ENCODE measurements at regions not wholly inside any gene's neighbourhood (a gene's known extent, or its start where the extent isn't known, plus 50 kb on each side); places are given as distances from the start of the nearest gene placed in this dataset.

GRCh38 chr9:12604164-12604821 lies 88.9 kb upstream of the TYRP1 start:
- ChIA-PET POLR2A (no interaction called here), CTCF (no interaction called here)
- no peak for DNase-seq
- Mint-ChIP-seq H3K27me3 (no peaks in the 10 kb centered on the region), H3K36me3 (ENCODE audit: low read depth) (no peaks in the 10 kb centered on the region), H3K4me1 (ENCODE audit: low read depth) (no peaks in the 10 kb centered on the region), H3K9me3 (peaks cover 4% of the 10 kb centered on the region), H3K27ac (no peak overlapping the region), H3K4me3 (no peak overlapping the region)
- TF ChIP-seq, protein P1, sequence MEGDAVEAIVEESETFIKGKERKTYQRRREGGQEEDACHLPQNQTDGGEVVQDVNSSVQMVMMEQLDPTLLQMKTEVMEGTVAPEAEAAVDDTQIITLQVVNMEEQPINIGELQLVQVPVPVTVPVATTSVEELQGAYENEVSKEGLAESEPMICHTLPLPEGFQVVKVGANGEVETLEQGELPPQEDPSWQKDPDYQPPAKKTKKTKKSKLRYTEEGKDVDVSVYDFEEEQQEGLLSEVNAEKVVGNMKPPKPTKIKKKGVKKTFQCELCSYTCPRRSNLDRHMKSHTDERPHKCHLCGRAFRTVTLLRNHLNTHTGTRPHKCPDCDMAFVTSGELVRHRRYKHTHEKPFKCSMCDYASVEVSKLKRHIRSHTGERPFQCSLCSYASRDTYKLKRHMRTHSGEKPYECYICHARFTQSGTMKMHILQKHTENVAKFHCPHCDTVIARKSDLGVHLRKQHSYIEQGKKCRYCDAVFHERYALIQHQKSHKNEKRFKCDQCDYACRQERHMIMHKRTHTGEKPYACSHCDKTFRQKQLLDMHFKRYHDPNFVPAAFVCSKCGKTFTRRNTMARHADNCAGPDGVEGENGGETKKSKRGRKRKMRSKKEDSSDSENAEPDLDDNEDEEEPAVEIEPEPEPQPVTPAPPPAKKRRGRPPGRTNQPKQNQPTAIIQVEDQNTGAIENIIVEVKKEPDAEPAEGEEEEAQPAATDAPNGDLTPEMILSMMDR (IDR thresholded peaks at IDR 0.05): no peak
- ATAC-seq: peak; percentile 27
- intact Hi-C loops (cut with micrococcal nuclease): no loop called here

- H3K4me1 Mint-ChIP-seq (ENCODE audit: low read depth): no peaks in the 10 kb centered on the region
- ChIA-PET POLR2A (no interaction called here), CTCF (no interaction called here)
- TF ChIP-seq, protein P1 (IDR thresholded peaks at IDR 0.05): no peak
- H3K9me3 Mint-ChIP-seq: peaks cover 20% of the 10 kb centered on the region
- H3K4me3 Mint-ChIP-seq: no peak overlapping the region
- no peaks in the 10 kb centered on the region for H3K36me3 Mint-ChIP-seq (ENCODE audit: low read depth)
- H3K27ac Mint-ChIP-seq: no peak overlapping the region
- DNase-seq (no peak), ATAC-seq (no peak)
- intact Hi-C loops (cut with micrococcal nuclease): no loop called here
- no peaks in the 10 kb centered on the region for H3K27me3 Mint-ChIP-seq
These were observed 80.9 kb upstream of the TYRP1 start for GRCh38 chr9:12612211-12612770.

- intact Hi-C loops (cut with micrococcal nuclease): no loop called here
- Mint-ChIP-seq H3K27me3 (no peaks in the 10 kb centered on the region), H3K4me1 (ENCODE audit: low read depth) (no peaks in the 10 kb centered on the region), H3K36me3 (ENCODE audit: low read depth) (no peaks in the 10 kb centered on the region), H3K27ac (no peak overlapping the region), H3K4me3 (no peak overlapping the region), H3K9me3 (peaks cover 19% of the 10 kb centered on the region)
- ATAC-seq (no peak), DNase-seq (no peak)
- ChIA-PET POLR2A (no interaction called here), CTCF (no interaction called here)
- TF ChIP-seq, protein P1 (IDR thresholded peaks at IDR 0.05): no peak
These were observed 80.1 kb upstream of the TYRP1 start for GRCh38 chr9:12613071-12613470.

DNA sequence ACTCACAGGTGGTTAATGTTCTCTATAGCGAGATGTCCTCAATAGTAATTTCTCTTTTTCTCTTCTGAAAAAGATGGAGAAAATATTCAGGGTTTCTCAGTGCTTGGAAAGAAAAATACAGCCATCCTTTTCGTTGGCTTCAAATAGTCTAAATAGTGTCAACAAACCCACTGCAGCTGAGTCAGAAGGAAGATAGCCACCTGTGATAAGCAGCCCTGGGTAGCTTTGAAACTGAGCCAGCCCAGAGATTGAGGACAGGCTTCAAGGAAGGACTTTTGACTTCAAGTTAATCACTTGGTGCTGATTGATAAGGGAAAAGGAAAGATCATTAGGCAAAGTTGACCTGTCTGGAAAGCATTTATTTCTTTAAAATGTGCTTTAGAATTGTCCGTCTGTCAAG lies 78.7 kb upstream of the TYRP1 start:
- intact Hi-C loops (cut with micrococcal nuclease): no loop called here
- ATAC-seq (no peak), DNase-seq (no peak)
- TF ChIP-seq, protein P1 (IDR thresholded peaks at IDR 0.05): no peak
- Mint-ChIP-seq H3K27ac (no peak overlapping the region), H3K36me3 (ENCODE audit: low read depth) (no peaks in the 10 kb centered on the region), H3K9me3 (peaks cover 14% of the 10 kb centered on the region), H3K27me3 (no peaks in the 10 kb centered on the region), H3K4me1 (ENCODE audit: low read depth) (no peaks in the 10 kb centered on the region), H3K4me3 (no peak overlapping the region)
- POLR2A ChIA-PET: no interaction called here
- CTCF ChIA-PET: no interaction called here

DNA sequence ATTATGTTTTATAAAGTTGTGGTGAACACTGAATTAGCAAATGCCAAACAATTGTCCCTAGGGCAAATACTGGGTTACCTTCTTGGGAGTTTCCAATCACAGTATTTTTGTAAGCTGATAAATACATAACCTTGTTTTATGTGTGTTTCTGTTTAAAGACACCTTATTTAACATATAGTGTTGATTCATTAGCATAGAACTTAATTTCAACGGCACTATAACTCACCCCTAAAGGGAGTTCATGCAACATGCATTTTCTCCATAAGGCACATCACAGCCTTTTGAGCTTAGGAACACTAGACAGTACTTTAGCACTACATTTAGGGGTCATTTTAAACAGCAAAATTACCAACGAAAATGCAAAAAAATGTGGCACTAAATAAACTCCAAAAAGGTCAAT lies 74.2 kb upstream of the TYRP1 start:
- Mint-ChIP-seq H3K27me3 (no peaks in the 10 kb centered on the region), H3K4me1 (ENCODE audit: low read depth) (no peaks in the 10 kb centered on the region), H3K9me3 (peaks cover 9% of the 10 kb centered on the region), H3K36me3 (ENCODE audit: low read depth) (no peaks in the 10 kb centered on the region), H3K27ac (no peak overlapping the region), H3K4me3 (no peak overlapping the region)
- ChIA-PET CTCF (no interaction called here), POLR2A (no interaction called here)
- DNase-seq (no peak), ATAC-seq (no peak)
- TF ChIP-seq, protein P1 (IDR thresholded peaks at IDR 0.05): no peak
- intact Hi-C loops (cut with micrococcal nuclease): no loop called here

Data from activated CD8-positive, alpha-beta T cell treated with anti-CD3 and anti-CD28 coated beads for 36 hours (primary cell).